Islet precursor cell (in vitro differentiated cells): ENCODE measurements at regions not wholly inside any gene's neighbourhood (a gene's known extent, or its start where the extent isn't known, plus 50 kb on each side); places are given as distances from the start of the nearest gene placed in this dataset.

Experiments used
- DNase-seq: peaks from one replicate; pipeline ENCODE4 v3.0.0-alpha.2; 2018

GRCh38 chr5:60330236-60330635 lies 369.7 kb downstream of the DEPDC1B start:
- DNase-seq, result no peak

- no peak for DNase-seq
Observed at GRCh38 chr5:60325870-60326269, 374.1 kb downstream of the DEPDC1B start.

GRCh38 chr5:60323596-60323995 lies 376.4 kb downstream of the DEPDC1B start:
- peak; percentile 64 for DNase-seq

GRCh38 chr5:60312098-60312497 lies 387.9 kb downstream of the DEPDC1B start:
- no peak for DNase-seq

- no peak for DNase-seq
Observed at GRCh38 chr5:60299944-60300343, 400.0 kb downstream of the DEPDC1B start.

GRCh38 chr5:60297658-60298057 lies 402.3 kb downstream of the DEPDC1B start:
- DNase-seq, result no peak

GRCh38 chr5:60295423-60295822 lies 401.9 kb upstream of the PDE4D start:
- DNase-seq, result peak; percentile 64

GRCh38 chr5:60293518-60293917 lies 400.0 kb upstream of the PDE4D start:
- no peak for DNase-seq

- DNase-seq, result peak; percentile 82
Observed at GRCh38 chr5:60287174-60287771, 393.7 kb upstream of the PDE4D start.

- no peak for DNase-seq
Observed at GRCh38 chr5:60285910-60286309, 392.4 kb upstream of the PDE4D start.

GRCh38 chr5:60280943-60281342 lies 387.4 kb upstream of the PDE4D start:
- DNase-seq, result no peak

- DNase-seq, result no peak
Observed at GRCh38 chr5:60277941-60278340, 384.4 kb upstream of the PDE4D start.

- DNase-seq, result no peak
Observed at GRCh38 chr5:60274747-60275146, 381.2 kb upstream of the PDE4D start.

GRCh38 chr5:60271517-60271916 lies 378.0 kb upstream of the PDE4D start:
- DNase-seq, result no peak

GRCh38 chr5:60267907-60268306 lies 374.4 kb upstream of the PDE4D start:
- DNase-seq, result no peak

GRCh38 chr5:60263346-60263745 lies 369.8 kb upstream of the PDE4D start:
- DNase-seq, result no peak

- DNase-seq, result no peak
Observed at GRCh38 chr5:60262576-60263295, 369.2 kb upstream of the PDE4D start.

- DNase-seq, result no peak
Observed at GRCh38 chr5:60261732-60262131, 368.2 kb upstream of the PDE4D start.

GRCh38 chr5:60260658-60261057 lies 367.1 kb upstream of the PDE4D start:
- no peak for DNase-seq

GRCh38 chr5:60259730-60260129 lies 366.2 kb upstream of the PDE4D start:
- DNase-seq, result no peak

- no peak for DNase-seq
Observed at GRCh38 chr5:60257596-60258271, 364.2 kb upstream of the PDE4D start.

GRCh38 chr5:60256546-60256945 lies 363.0 kb upstream of the PDE4D start:
- no peak for DNase-seq

GRCh38 chr5:60248901-60249300 lies 355.4 kb upstream of the PDE4D start:
- DNase-seq, result no peak

- no peak for DNase-seq
Observed at GRCh38 chr5:60243713-60244112, 350.2 kb upstream of the PDE4D start.
